ENCODE measurements at regions not wholly inside any gene's neighbourhood (a gene's known extent, or its start where the extent isn't known, plus 50 kb on each side); places are given as distances from the start of the nearest gene placed in this dataset.

- TF ChIP-seq GLIS3 (CRISPR knock-in tag; IDR thresholded peaks at IDR 0.05) (no peak), ZFP30 (CRISPR knock-in tag; IDR thresholded peaks at IDR 0.05) (no peak), CSDC2 (CRISPR knock-in tag; IDR thresholded peaks at IDR 0.05) (no peak), RARB (CRISPR knock-in tag; IDR thresholded peaks at IDR 0.05) (no peak), ZC3H10 (CRISPR knock-in tag; IDR thresholded peaks at IDR 0.05) (no peak), ZFP3 (CRISPR knock-in tag; IDR thresholded peaks at IDR 0.05) (no peak), OSR1 (CRISPR knock-in tag; IDR thresholded peaks at IDR 0.05) (no peak)
- TF ChIP-seq, protein P1, sequence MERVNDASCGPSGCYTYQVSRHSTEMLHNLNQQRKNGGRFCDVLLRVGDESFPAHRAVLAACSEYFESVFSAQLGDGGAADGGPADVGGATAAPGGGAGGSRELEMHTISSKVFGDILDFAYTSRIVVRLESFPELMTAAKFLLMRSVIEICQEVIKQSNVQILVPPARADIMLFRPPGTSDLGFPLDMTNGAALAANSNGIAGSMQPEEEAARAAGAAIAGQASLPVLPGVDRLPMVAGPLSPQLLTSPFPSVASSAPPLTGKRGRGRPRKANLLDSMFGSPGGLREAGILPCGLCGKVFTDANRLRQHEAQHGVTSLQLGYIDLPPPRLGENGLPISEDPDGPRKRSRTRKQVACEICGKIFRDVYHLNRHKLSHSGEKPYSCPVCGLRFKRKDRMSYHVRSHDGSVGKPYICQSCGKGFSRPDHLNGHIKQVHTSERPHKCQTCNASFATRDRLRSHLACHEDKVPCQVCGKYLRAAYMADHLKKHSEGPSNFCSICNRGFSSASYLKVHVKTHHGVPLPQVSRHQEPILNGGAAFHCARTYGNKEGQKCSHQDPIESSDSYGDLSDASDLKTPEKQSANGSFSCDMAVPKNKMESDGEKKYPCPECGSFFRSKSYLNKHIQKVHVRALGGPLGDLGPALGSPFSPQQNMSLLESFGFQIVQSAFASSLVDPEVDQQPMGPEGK (CRISPR knock-in tag; IDR thresholded peaks at IDR 0.05; ENCODE audit: borderline replicate concordance): no peak
- TF ChIP-seq, protein P2, sequence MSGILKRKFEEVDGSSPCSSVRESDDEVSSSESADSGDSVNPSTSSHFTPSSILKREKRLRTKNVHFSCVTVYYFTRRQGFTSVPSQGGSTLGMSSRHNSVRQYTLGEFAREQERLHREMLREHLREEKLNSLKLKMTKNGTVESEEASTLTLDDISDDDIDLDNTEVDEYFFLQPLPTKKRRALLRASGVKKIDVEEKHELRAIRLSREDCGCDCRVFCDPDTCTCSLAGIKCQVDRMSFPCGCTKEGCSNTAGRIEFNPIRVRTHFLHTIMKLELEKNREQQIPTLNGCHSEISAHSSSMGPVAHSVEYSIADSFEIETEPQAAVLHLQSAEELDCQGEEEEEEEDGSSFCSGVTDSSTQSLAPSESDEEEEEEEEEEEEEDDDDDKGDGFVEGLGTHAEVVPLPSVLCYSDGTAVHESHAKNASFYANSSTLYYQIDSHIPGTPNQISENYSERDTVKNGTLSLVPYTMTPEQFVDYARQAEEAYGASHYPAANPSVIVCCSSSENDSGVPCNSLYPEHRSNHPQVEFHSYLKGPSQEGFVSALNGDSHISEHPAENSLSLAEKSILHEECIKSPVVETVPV (CRISPR knock-in tag; IDR thresholded peaks at IDR 0.05): no peak
Observed at GRCh38 chr16:50459496-50460080, 88.6 kb upstream of the NKD1 start.
